T1000 (cell line): ENCODE measurements at regions not wholly inside any gene's neighbourhood (a gene's known extent, or its start where the extent isn't known, plus 50 kb on each side); places are given as distances from the start of the nearest gene placed in this dataset.
"Not testable (repeated sequence)": the region's sequence is repeated elsewhere in the genome, so short reads cannot be mapped to it uniquely, and the experiment has no call there.

Experiments
- DNase-seq: peaks from one replicate; lab custom pipeline; 2025; ENCODE audit warnings: mixed read lengths; lab: John Stamatoyannopoulos, UW

- DNase-seq = no peak
These were observed 607.7 kb upstream of the USP24 start for GRCh38 chr1:55822891-55823290.

- DNase-seq = no peak
These were observed 606.1 kb upstream of the USP24 start for GRCh38 chr1:55821234-55821633.

GRCh38 chr1:55820501-55820900 is 605.3 kb upstream of the USP24 start:
- DNase-seq = no peak

- DNase-seq = no peak
These were observed 603.8 kb upstream of the USP24 start for GRCh38 chr1:55819011-55819410.

- DNase-seq = no peak
These were observed 601.6 kb upstream of the USP24 start for GRCh38 chr1:55816456-55817426.

- no peak for DNase-seq
These were observed 600.7 kb upstream of the USP24 start for GRCh38 chr1:55815745-55816455.

- DNase-seq = no peak
These were observed 599.8 kb upstream of the USP24 start for GRCh38 chr1:55814967-55815366.

- DNase-seq = no peak
These were observed 598.5 kb upstream of the USP24 start for GRCh38 chr1:55813618-55814017.

GRCh38 chr1:55812281-55812680 is 597.1 kb upstream of the USP24 start:
- DNase-seq = no peak

GRCh38 chr1:55808263-55808662 is 593.1 kb upstream of the USP24 start:
- DNase-seq = no peak

- DNase-seq = no peak
These were observed 588.3 kb upstream of the USP24 start for GRCh38 chr1:55803429-55803828.

- DNase-seq = no peak
These were observed 586.3 kb upstream of the USP24 start for GRCh38 chr1:55801481-55801880.

GRCh38 chr1:55800503-55800902 is 585.3 kb upstream of the USP24 start:
- no peak for DNase-seq

- no peak for DNase-seq
These were observed 578.7 kb upstream of the USP24 start for GRCh38 chr1:55793856-55794255.

GRCh38 chr1:55792870-55793269 is 577.7 kb upstream of the USP24 start:
- DNase-seq = no peak

- DNase-seq = no peak
These were observed 574.3 kb upstream of the USP24 start for GRCh38 chr1:55789466-55789865.

- no peak for DNase-seq
These were observed 571.2 kb upstream of the USP24 start for GRCh38 chr1:55786396-55786795.

GRCh38 chr1:55784941-55785450 is 569.8 kb upstream of the USP24 start:
- not testable (repeated sequence) for DNase-seq

- peak; percentile 51 for DNase-seq
These were observed 566.8 kb upstream of the USP24 start for GRCh38 chr1:55781944-55782482.

GRCh38 chr1:55781003-55781402 is 565.8 kb upstream of the USP24 start:
- no peak for DNase-seq

GRCh38 chr1:55777545-55777944 is 562.4 kb upstream of the USP24 start:
- no peak for DNase-seq

- DNase-seq = no peak
These were observed 559.8 kb upstream of the USP24 start for GRCh38 chr1:55775007-55775406.

GRCh38 chr1:55774446-55774845 is 559.3 kb upstream of the USP24 start:
- no peak for DNase-seq
